HL-60 (cell line): ENCODE measurements at regions not wholly inside any gene's neighbourhood (a gene's known extent, or its start where the extent isn't known, plus 50 kb on each side); places are given as distances from the start of the nearest gene placed in this dataset.
"Not testable (repeated sequence)": the region's sequence is repeated elsewhere in the genome, so short reads cannot be mapped to it uniquely, and the experiment has no call there.

Source experiments
- DNase-seq, 2 experiments: peaks; one replicate each; pipeline ENCODE4 v3.0.0-alpha.2; 2010 to 2020; ENCODE audit warnings: low read depth in 1 of 2, low spot score in 1 of 2
- H3K27ac ChIP-seq: fragments of 250-450 bp; sonication (Bioruptor Pico); replicated peaks from 2 replicates; pipeline ENCODE4 v1.5.1; 2020; ENCODE audit warnings: mild to moderate bottlenecking, moderate library complexity
- H3K27me3 ChIP-seq: fragments of 250-450 bp; sonication (Bioruptor Pico); 2 replicates; pipeline ENCODE4 v1.5.1; 2021; ENCODE audit warnings: mild to moderate bottlenecking, moderate library complexity; ENCODE audit not compliant: insufficient read depth, poor library complexity, severe bottlenecking
- H3K4me3 ChIP-seq: replicated peaks from 2 replicates; pipeline ENCODE4 v1.5.1; 2011; ENCODE audit warnings: mild to moderate bottlenecking, control low read depth, low read length; ENCODE audit not compliant: insufficient read depth
- GABPA ChIP-seq: IDR thresholded peaks from 2 replicates; pipeline ENCODE4 v1.6.1; 2012; ENCODE audit warnings: low read depth
- POLR2AphosphoS5 ChIP-seq: IDR thresholded peaks from 2 replicates; pipeline ENCODE4 v1.6.1; 2012; ENCODE audit warnings: low read depth
- SPI1 ChIP-seq: IDR thresholded peaks from 2 replicates; pipeline ENCODE4 v1.6.1; 2012; ENCODE audit warnings: low read depth, mild to moderate bottlenecking, borderline replicate concordance
- TF ChIP-seq, protein P1 (sequence below): IDR thresholded peaks from one replicate; pipeline ENCODE4 v1.5.1; 2011; ENCODE audit warnings: low read length, control low read depth, inconsistent platforms; ENCODE audit not compliant: insufficient read depth
- TF ChIP-seq, protein P2 (sequence below): IDR thresholded peaks from 2 replicates; pipeline ENCODE4 v1.6.1; 2012; ENCODE audit warnings: low read depth; ENCODE audit not compliant: insufficient replicate concordance

DNA sequence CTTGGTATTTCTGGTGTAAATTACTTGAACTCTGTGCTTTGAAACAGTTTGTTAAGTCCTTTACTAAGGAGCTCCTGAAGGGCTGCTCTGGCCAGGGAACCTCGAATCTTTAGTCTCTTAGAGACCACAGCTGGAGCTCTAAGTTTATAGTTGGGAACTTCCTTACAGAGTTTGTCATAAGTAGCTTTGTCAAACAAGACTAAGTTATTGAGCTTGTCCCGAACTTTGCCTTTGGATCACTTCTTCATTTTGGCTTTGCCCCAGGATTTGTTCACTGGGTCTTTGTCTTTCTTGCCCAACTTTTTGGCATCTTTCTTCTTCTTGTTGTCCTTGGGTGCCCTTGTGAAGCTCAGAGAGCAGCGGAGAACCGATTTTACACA lies 64.8 kb downstream of the FAM50B start:
- H3K27ac ChIP-seq = no peak overlapping the region
- no peak for DNase-seq
- H3K4me3 ChIP-seq = no peak overlapping the region
- peaks cover 14% of the 10 kb centered on the region for H3K27me3 ChIP-seq
- TF ChIP-seq, protein P1, sequence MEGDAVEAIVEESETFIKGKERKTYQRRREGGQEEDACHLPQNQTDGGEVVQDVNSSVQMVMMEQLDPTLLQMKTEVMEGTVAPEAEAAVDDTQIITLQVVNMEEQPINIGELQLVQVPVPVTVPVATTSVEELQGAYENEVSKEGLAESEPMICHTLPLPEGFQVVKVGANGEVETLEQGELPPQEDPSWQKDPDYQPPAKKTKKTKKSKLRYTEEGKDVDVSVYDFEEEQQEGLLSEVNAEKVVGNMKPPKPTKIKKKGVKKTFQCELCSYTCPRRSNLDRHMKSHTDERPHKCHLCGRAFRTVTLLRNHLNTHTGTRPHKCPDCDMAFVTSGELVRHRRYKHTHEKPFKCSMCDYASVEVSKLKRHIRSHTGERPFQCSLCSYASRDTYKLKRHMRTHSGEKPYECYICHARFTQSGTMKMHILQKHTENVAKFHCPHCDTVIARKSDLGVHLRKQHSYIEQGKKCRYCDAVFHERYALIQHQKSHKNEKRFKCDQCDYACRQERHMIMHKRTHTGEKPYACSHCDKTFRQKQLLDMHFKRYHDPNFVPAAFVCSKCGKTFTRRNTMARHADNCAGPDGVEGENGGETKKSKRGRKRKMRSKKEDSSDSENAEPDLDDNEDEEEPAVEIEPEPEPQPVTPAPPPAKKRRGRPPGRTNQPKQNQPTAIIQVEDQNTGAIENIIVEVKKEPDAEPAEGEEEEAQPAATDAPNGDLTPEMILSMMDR = no peak
- TF ChIP-seq POLR2AphosphoS5 (no peak), GABPA (no peak), SPI1 (no peak)
- TF ChIP-seq, protein P2, sequence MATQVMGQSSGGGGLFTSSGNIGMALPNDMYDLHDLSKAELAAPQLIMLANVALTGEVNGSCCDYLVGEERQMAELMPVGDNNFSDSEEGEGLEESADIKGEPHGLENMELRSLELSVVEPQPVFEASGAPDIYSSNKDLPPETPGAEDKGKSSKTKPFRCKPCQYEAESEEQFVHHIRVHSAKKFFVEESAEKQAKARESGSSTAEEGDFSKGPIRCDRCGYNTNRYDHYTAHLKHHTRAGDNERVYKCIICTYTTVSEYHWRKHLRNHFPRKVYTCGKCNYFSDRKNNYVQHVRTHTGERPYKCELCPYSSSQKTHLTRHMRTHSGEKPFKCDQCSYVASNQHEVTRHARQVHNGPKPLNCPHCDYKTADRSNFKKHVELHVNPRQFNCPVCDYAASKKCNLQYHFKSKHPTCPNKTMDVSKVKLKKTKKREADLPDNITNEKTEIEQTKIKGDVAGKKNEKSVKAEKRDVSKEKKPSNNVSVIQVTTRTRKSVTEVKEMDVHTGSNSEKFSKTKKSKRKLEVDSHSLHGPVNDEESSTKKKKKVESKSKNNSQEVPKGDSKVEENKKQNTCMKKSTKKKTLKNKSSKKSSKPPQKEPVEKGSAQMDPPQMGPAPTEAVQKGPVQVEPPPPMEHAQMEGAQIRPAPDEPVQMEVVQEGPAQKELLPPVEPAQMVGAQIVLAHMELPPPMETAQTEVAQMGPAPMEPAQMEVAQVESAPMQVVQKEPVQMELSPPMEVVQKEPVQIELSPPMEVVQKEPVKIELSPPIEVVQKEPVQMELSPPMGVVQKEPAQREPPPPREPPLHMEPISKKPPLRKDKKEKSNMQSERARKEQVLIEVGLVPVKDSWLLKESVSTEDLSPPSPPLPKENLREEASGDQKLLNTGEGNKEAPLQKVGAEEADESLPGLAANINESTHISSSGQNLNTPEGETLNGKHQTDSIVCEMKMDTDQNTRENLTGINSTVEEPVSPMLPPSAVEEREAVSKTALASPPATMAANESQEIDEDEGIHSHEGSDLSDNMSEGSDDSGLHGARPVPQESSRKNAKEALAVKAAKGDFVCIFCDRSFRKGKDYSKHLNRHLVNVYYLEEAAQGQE = no peak

DNA sequence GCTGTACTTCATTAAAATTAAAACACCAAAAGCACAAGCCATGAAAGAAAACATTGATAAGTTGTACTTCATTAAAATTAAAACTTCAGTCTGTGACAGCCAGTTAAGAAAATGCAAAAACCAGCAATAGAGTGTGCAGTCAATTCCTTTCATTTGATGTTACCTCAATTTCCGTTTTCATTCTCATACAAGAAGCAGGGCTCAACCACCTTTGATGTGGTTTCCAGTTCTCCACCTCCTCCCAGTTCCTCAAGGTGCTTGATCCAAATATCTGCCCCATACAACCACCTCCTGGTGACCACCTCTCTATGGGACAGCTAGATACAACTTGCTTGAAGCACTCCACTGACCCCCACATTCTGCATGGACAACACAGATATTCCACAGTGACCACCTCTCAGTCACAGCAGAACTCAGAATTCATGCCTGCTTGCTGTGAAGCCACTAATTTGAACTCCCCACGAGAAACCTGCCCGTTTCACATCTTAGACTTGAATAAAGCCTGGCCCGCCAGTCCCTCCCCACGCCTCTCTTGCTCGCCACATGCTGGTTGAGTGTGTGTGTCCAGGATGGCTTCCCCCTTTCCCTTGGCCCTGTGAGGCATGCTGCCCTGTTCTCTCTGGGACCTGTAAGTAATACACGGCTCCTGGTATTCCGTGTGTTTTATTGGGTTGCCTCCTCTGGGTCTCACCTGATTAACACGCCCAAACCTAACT lies 66.1 kb downstream of the FAM50B start:
- H3K27ac ChIP-seq = no peak overlapping the region
- TF ChIP-seq SPI1 = no peak
- TF ChIP-seq POLR2AphosphoS5 = no peak
- TF ChIP-seq, protein P1 = no peak
- TF ChIP-seq, protein P2 = no peak
- TF ChIP-seq GABPA = no peak
- H3K27me3 ChIP-seq = peaks cover 14% of the 10 kb centered on the region
- DNase-seq = no peak
- no peak overlapping the region for H3K4me3 ChIP-seq

DNA sequence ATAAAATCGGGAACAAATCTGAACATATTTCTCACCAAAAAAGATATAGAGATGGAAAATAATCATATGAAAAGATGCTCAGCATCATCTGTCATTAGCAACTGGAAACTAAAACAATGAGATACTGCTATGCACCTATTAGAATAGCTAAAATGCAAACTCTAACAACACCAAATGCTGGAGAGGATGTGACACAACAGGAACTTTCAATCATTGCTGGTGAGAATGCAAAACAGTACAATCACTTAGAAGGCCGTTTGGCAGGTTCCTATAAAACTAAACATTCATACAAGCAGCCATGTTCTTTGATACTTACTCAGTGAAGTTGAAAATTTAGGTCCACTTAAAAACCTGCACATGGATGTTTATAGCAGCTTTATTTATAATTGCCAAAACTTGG lies 67.0 kb downstream of the FAM50B start:
- no peak for DNase-seq
- peaks cover 14% of the 10 kb centered on the region for H3K27me3 ChIP-seq
- TF ChIP-seq, protein P2 = no peak
- TF ChIP-seq POLR2AphosphoS5 (no peak), SPI1 (no peak), GABPA (no peak)
- TF ChIP-seq, protein P1 = no peak
- H3K27ac ChIP-seq = no peak overlapping the region
- H3K4me3 ChIP-seq = no peak overlapping the region

DNA sequence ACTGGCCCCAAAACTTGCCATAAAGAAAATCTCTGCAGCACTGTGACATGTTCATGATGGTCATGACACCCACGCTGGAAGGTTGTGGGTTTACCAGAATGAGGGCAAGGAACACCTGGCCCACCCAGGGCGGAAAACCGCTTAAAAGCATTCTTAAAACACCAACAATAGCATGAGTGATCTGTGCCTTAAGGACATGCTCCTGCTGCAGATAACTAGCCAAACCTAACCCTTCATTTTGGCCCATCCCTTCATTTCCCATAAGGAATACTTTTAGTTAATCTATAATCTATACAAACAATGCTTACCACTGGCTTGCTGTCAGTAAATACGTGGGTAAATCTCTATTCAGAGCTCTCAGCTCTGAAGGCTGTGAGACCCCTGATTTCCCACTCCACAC lies 67.6 kb downstream of the FAM50B start:
- not testable (repeated sequence) for DNase-seq, H3K27ac ChIP-seq, H3K4me3 ChIP-seq
- H3K27me3 ChIP-seq = peaks cover 13% of the 10 kb centered on the region
